GM18519 (cell line): ENCODE measurements at regions not wholly inside any gene's neighbourhood (a gene's known extent, or its start where the extent isn't known, plus 50 kb on each side); places are given as distances from the start of the nearest gene placed in this dataset.

Experiments
- ATAC-seq: cut with Tn5 transposase; IDR thresholded peaks from one replicate; pipeline ENCODE4 v1.9.1; 2021; ENCODE audit warnings: mild to moderate bottlenecking, moderate library complexity; ENCODE audit not compliant: unreplicated experiment, low FRiP score

- no peak for ATAC-seq
Measured at GRCh38 chr3:130259166-130259874, 86.2 kb upstream of the COL6A5 start.

- no peak for ATAC-seq
Measured at GRCh38 chr3:130260918-130261317, 84.6 kb upstream of the COL6A5 start.

- no peak for ATAC-seq
Measured at GRCh38 chr3:130263708-130264107, 81.8 kb upstream of the COL6A5 start.

GRCh38 chr3:130266817-130267216 is 78.7 kb upstream of the COL6A5 start:
- ATAC-seq, result no peak

GRCh38 chr3:130276203-130276803 is 69.2 kb upstream of the COL6A5 start:
- ATAC-seq, result peak; percentile 65

GRCh38 chr3:130288670-130289069 is 56.8 kb upstream of the COL6A5 start:
- ATAC-seq, result no peak

GRCh38 chr3:130291148-130291547 is 54.3 kb upstream of the COL6A5 start:
- no peak for ATAC-seq

- ATAC-seq, result no peak
Measured at GRCh38 chr3:130293247-130293646, 52.2 kb upstream of the COL6A5 start.
